ENCODE measurements at regions not wholly inside any gene's neighbourhood (a gene's known extent, or its start where the extent isn't known, plus 50 kb on each side); places are given as distances from the start of the nearest gene placed in this dataset.

- no peaks in the 10 kb centered on the region for H3K36me3 ChIP-seq
- no peaks in the 10 kb centered on the region for H3K4me1 ChIP-seq
- H3K27me3 ChIP-seq: no peaks in the 10 kb centered on the region
- no peak overlapping the region for H3K27ac ChIP-seq
- DNase-seq (ENCODE audit: low spot score in 2 of 2): no peak
- H3K9me3 ChIP-seq: peaks cover 0 to 5% of the 10 kb centered on the region in 2 donors
- intact Hi-C loops (cut with DNase I): no loop called here
- H3K4me3 ChIP-seq: no peak overlapping the region
- TF ChIP-seq, protein P1, sequence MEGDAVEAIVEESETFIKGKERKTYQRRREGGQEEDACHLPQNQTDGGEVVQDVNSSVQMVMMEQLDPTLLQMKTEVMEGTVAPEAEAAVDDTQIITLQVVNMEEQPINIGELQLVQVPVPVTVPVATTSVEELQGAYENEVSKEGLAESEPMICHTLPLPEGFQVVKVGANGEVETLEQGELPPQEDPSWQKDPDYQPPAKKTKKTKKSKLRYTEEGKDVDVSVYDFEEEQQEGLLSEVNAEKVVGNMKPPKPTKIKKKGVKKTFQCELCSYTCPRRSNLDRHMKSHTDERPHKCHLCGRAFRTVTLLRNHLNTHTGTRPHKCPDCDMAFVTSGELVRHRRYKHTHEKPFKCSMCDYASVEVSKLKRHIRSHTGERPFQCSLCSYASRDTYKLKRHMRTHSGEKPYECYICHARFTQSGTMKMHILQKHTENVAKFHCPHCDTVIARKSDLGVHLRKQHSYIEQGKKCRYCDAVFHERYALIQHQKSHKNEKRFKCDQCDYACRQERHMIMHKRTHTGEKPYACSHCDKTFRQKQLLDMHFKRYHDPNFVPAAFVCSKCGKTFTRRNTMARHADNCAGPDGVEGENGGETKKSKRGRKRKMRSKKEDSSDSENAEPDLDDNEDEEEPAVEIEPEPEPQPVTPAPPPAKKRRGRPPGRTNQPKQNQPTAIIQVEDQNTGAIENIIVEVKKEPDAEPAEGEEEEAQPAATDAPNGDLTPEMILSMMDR (IDR thresholded peaks at IDR 0.05): no peak
Observed at GRCh38 chr20:24751551-24751950, 197.5 kb upstream of the CST7 start.

DNA sequence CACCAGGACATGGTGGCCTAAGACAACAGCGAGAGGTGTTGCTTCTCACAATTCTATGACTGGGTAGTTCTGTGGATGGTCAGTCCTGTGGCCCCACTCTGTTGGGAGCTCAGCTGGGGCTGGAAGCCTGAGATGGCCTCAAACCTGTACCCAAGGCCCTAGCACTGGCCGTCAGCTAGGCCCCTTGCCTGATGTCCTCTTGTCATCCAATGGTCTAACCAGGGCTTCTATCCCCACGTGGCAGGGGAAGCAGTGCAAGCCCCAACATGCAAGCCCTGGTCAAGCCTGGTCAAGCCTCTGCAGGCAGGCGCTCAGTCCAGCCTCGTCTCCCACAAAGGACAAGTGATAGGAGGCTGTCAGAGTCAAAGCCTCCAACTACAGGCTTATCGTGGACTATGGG lies 196.5 kb upstream of the CST7 start:
- H3K4me1 ChIP-seq: no peaks in the 10 kb centered on the region
- H3K4me3 ChIP-seq: no peak overlapping the region
- H3K27ac ChIP-seq: no peak overlapping the region
- TF ChIP-seq, protein P1 (IDR thresholded peaks at IDR 0.05): no peak
- no peaks in the 10 kb centered on the region for H3K27me3 ChIP-seq
- peak in 1 of 2 donors; percentile 47 for DNase-seq (ENCODE audit: low spot score in 2 of 2)
- no peaks in the 10 kb centered on the region for H3K36me3 ChIP-seq
- intact Hi-C loops (cut with DNase I): no loop called here
- peaks cover 0 to 5% of the 10 kb centered on the region in 2 donors for H3K9me3 ChIP-seq

DNA sequence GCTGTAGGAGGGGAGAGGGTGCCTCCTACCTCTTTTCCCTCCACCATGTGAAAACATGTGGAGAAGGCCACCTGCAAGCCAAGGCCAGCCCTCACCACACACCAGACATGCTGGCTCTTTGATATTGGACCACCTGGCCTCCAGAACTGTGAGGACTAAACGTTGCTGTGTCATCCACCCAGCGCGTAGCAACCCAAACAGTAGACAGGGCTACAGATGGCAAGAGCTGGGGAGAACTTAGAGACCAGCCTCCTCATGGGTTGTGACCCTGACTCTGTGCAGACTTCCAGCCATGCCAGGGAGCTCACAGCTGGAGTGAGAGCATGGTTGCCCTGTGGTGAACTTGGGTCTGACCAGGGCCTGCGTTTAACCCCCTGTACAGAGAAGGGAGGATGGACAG lies 195.9 kb upstream of the CST7 start:
- H3K27me3 ChIP-seq: no peaks in the 10 kb centered on the region
- no peak overlapping the region for H3K4me3 ChIP-seq
- H3K9me3 ChIP-seq: peaks cover 0 to 5% of the 10 kb centered on the region in 2 donors
- TF ChIP-seq, protein P1 (IDR thresholded peaks at IDR 0.05): no peak
- intact Hi-C loops (cut with DNase I): no loop called here
- no peaks in the 10 kb centered on the region for H3K4me1 ChIP-seq
- H3K36me3 ChIP-seq: no peaks in the 10 kb centered on the region
- DNase-seq (ENCODE audit: low spot score in 2 of 2): no peak
- H3K27ac ChIP-seq: no peak overlapping the region

DNA sequence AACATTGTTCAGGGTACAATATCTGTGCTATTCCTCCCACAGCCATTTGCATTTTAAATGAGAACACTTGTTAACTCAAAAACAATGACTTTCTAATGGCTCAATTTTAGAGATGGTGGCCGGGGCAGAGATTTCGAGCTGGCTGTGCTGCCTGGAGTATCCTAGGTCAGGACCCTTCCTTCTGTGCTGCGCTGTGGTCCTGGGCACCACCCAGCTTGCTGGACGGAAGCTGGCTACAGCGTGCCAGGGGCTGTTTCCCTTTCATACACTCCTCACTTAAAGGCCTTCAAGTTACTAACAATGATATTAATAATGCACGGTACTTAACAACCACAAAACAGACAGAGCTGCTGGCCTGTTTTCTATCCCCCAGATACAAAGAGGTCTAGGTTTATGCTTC lies 194.4 kb upstream of the CST7 start:
- Histone ChIP-seq H3K4me3 (no peak overlapping the region), H3K9me3 (no peaks in the 10 kb centered on the region), H3K36me3 (no peaks in the 10 kb centered on the region), H3K27ac (no peak overlapping the region), H3K27me3 (no peaks in the 10 kb centered on the region), H3K4me1 (no peaks in the 10 kb centered on the region)
- TF ChIP-seq, protein P1 (IDR thresholded peaks at IDR 0.05): no peak
- no peak for DNase-seq (ENCODE audit: low spot score in 2 of 2)
- intact Hi-C loops (cut with DNase I): no loop called here

GRCh38 chr20:24755411-24755922 lies 193.6 kb upstream of the CST7 start:
- Histone ChIP-seq H3K27ac (no peak overlapping the region), H3K4me3 (no peak overlapping the region), H3K36me3 (no peaks in the 10 kb centered on the region), H3K27me3 (no peaks in the 10 kb centered on the region), H3K4me1 (no peaks in the 10 kb centered on the region), H3K9me3 (peaks cover 0 to 3% of the 10 kb centered on the region in 2 donors)
- intact Hi-C loops (cut with DNase I): no loop called here
- DNase-seq (ENCODE audit: low spot score in 2 of 2): no peak
- TF ChIP-seq, protein P1 (IDR thresholded peaks at IDR 0.05): no peak
